ENCODE measurements at regions not wholly inside any gene's neighbourhood (a gene's known extent, or its start where the extent isn't known, plus 50 kb on each side); places are given as distances from the start of the nearest gene placed in this dataset.

DNA sequence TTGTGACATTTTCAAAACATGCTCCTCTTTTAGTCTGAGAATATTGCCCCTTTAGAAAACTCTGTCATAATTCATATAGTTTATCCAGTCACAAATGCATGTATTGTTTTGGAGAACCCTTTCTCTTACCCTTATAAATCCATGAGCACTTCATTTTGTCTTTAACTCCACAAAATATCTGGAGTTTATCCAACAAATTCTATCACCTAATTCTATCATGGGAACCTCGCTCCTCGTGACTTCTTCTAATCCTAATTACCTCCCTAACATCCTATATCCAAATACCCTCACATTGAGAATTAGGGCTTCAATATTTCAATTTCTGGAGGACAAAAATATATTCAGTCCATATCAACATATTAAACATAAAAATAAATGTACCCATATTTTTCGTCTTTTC is 1565.9 kb downstream of the ARAP2 start:
- TF ChIP-seq, protein P1, sequence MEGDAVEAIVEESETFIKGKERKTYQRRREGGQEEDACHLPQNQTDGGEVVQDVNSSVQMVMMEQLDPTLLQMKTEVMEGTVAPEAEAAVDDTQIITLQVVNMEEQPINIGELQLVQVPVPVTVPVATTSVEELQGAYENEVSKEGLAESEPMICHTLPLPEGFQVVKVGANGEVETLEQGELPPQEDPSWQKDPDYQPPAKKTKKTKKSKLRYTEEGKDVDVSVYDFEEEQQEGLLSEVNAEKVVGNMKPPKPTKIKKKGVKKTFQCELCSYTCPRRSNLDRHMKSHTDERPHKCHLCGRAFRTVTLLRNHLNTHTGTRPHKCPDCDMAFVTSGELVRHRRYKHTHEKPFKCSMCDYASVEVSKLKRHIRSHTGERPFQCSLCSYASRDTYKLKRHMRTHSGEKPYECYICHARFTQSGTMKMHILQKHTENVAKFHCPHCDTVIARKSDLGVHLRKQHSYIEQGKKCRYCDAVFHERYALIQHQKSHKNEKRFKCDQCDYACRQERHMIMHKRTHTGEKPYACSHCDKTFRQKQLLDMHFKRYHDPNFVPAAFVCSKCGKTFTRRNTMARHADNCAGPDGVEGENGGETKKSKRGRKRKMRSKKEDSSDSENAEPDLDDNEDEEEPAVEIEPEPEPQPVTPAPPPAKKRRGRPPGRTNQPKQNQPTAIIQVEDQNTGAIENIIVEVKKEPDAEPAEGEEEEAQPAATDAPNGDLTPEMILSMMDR (IDR thresholded peaks at IDR 0.05; ENCODE audit: low read depth, low read length): no peak
- DNase-seq (ENCODE audit: extremely low read depth, low read depth): no peak

DNA sequence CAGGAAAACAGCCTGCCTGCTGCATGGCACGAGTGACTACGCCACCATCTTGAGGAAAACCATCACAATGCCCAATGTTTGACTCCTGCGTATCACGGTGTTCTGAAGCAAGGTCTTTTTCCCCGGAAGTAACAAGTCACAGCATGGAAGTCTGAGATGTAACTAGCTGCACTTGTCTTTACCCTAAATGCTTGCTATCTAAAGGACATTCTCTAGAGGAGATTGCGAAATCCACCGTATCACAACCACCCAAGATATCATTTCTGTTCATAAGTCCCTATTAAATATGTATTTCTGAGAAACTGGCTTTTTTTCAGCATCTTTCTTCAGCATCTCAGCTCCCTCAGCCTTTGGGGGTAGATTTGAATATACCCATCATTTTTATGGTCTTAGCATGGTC is 1565.1 kb downstream of the ARAP2 start:
- TF ChIP-seq, protein P1 (IDR thresholded peaks at IDR 0.05; ENCODE audit: low read depth, low read length): no peak
- DNase-seq (ENCODE audit: extremely low read depth, low read depth): no peak

DNA sequence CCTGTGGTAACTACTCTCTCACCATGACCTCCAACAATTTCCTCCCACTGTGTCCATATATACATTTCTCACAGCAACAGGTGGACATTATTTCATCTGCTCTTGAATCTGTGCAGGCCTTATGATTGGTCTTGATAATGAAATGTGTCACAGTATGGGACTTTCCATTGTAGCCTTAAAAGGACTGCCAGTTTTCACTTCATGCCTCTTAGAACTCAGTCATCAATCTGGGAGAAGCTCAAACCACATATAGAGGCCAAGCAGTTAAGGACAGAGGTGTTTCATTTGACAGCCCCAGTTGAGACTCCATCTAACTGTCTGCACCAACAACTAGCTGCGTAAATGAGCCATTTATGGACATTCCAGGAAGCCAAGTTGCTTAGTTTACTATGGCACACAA is 1534.8 kb downstream of the ARAP2 start:
- DNase-seq (ENCODE audit: extremely low read depth, low read depth): no peak
- TF ChIP-seq, protein P1 (IDR thresholded peaks at IDR 0.05; ENCODE audit: low read depth, low read length): no peak

DNA sequence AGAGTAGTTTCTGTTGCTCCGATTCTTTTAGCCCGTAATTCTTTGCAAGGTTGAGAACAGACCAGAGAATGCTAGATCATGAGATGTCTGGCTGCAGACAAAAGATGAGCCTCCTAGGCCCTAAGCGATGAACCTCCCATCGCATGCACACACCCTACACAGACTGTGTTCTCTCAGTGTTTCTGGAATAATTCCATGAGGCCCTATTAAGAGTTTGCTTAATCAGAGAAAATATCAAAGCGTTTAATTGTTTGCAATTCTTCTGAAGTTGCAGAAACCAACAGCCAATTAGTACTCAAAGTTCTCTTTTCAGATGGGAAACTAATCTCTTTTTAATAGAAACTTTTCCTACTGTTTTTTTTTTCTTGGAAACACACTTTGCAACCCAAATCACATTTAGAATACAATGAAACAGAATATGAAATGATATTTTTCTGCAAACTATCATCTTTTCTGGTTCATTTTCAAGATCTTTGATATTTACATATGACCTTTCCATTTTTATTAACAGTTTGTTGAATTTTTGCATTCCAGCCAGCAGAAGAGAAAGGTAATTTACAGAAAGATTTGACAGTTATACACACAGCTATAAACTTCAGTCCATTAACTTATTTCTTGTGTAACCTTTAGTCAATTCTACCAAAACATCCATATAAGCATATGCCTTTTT is 1525.6 kb downstream of the ARAP2 start:
- no peak for DNase-seq (ENCODE audit: extremely low read depth, low read depth)
- TF ChIP-seq, protein P1 (IDR thresholded peaks at IDR 0.05; ENCODE audit: low read depth, low read length): no peak

DNA sequence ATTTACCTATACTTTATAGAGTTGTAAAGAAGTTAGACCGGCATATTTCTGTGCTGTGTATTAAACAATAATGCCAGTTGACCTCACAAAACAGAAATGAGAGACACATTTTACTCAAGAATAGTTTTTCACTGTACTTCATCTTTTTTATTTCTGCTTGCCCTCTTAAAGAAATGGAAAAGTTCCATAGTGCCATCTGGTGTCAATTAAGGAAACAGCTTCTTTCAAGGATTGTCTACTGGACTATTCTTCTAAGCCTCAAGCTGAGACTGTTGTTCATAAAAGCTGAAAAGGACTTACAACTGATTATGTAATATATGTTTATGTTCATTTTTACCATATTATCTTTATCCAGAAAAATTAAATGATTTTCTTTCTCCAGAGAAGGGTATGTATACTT is 1523.7 kb downstream of the ARAP2 start:
- DNase-seq (ENCODE audit: extremely low read depth, low read depth): no peak

DNA sequence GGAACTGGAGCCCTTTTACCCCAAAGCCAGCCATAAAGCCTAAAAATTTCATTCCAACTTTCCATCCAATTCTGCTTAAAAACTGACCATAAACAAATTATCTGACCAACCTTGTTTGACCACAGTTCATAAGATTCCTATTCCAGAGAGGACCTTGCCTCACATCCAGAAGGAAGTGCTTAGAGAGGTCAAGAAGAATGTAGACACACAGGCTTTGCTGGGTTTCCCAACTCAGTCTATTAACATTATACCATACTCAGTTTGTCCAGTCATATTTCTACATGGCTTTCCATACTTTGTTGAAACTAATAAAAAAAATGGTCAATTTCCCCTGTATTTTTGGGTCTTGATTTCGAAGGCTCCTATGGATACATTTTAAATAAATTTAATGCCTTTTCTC is 1522.5 kb downstream of the ARAP2 start:
- TF ChIP-seq, protein P1 (IDR thresholded peaks at IDR 0.05; ENCODE audit: low read depth, low read length): no peak
- DNase-seq (ENCODE audit: extremely low read depth, low read depth): no peak

More for the DNA sequence above, 1523.7 kb downstream of the ARAP2 start:
- TF ChIP-seq, protein P1 (IDR thresholded peaks at IDR 0.05; ENCODE audit: low read depth, low read length): peak; percentile 25

DNA sequence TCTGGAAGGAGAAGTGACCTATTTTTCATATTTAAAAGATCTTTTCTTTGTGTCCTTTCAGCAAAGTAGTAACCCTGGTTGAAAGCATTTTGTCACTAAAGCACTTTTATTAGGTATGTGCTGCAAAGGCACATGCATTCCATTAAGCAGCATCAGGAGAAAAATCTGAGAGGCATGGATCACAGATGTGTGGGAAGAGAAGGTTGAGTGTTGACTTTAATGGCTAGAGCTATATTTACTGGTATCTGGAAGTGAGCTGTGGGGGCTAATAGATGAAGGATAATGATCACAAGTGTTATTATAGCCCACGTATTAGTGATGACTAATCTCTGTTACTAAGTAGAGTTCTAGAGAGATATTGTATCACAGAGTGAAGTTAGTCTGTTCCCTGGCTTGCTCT is 1520.7 kb downstream of the ARAP2 start:
- DNase-seq (ENCODE audit: extremely low read depth, low read depth): no peak
- TF ChIP-seq, protein P1 (IDR thresholded peaks at IDR 0.05; ENCODE audit: low read depth, low read length): no peak
